Panc1 (cell line): ENCODE measurements at regions not wholly inside any gene's neighbourhood (a gene's known extent, or its start where the extent isn't known, plus 50 kb on each side); places are given as distances from the start of the nearest gene placed in this dataset.

Source experiments
- ATAC-seq: fragments of 200-7000 bp; cut with Tn5 transposase; 2 replicates; pipeline ENCODE4 v1.9.1; 2020; ENCODE audit warnings: mild to moderate bottlenecking, moderate library complexity
- BruUV-seq: library from RNA; stranded (reverse); fragments of 400-500 nt; replicated peaks from 2 replicates; lab custom pipeline; 2021; lab: Mats Ljungman, UMichigan
- CTCF ChIA-PET: fragments of 300-600 bp; sonication (Branson Sonifier 250); formaldehyde crosslinking; loops from one replicate; lab custom pipeline; 2022; ENCODE audit warnings: antibody characterized with exemption; lab: Charles Lee
- POLR2A ChIA-PET: fragments of 300-600 bp; sonication (Branson Sonifier 250); formaldehyde crosslinking; loops from one replicate; lab custom pipeline; 2022; ENCODE audit warnings: antibody characterized with exemption; lab: Charles Lee
- DNase-seq: peaks from one replicate; pipeline ENCODE4 v3.0.0-alpha.2; 2010; ENCODE audit warnings: low read depth, low spot score
- H3K27ac ChIP-seq: 2 replicates; pipeline ENCODE4 v1.5.1; 2011; ENCODE audit warnings: mild to moderate bottlenecking, low read length, inconsistent platforms
- H3K27me3 ChIP-seq: fragments of 200-500 bp; sonication (Bioruptor generic); 2 replicates; pipeline ENCODE4 v1.6.0; 2014; ENCODE audit warnings: low read length, inconsistent platforms; ENCODE audit not compliant: control insufficient read depth, insufficient read depth
- H3K36me3 ChIP-seq: fragments of 200-500 bp; sonication (Bioruptor generic); 2 replicates; pipeline ENCODE4 v1.5.1; 2014; ENCODE audit warnings: inconsistent platforms, mild to moderate bottlenecking, low read length, moderate library complexity; ENCODE audit not compliant: control insufficient read depth, insufficient read depth
- H3K4me1 ChIP-seq: 2 replicates; pipeline ENCODE4 v1.5.1; 2011; ENCODE audit warnings: inconsistent platforms, mild to moderate bottlenecking, low read length, moderate library complexity; ENCODE audit not compliant: control insufficient read depth, insufficient read depth
- H3K4me3 ChIP-seq, 2 experiments: 2 replicates each; pipeline ENCODE4 v1.5.1; 2011 to 2012; ENCODE audit warnings: low read depth in 2 of 2, low read length in 2 of 2, mild to moderate bottlenecking in 2 of 2, inconsistent platforms in 1 of 2, moderate library complexity in 1 of 2
- H3K9me3 ChIP-seq: fragments of 200-500 bp; sonication (Bioruptor generic); 2 replicates; pipeline ENCODE4 v1.5.1; 2014; ENCODE audit warnings: low read depth, mild to moderate bottlenecking, inconsistent platforms, low read length, moderate library complexity; ENCODE audit not compliant: control insufficient read depth, insufficient read depth
- CTCF ChIP-seq: fragments of 450-650 bp; IDR thresholded peaks from 2 replicates; pipeline ENCODE4 v1.5.1; 2017; ENCODE audit warnings: mild to moderate bottlenecking
- POLR2AphosphoS5 ChIP-seq: IDR thresholded peaks from 2 replicates; pipeline ENCODE4 v1.6.1; 2012; ENCODE audit warnings: mild to moderate bottlenecking, low read depth, low read length, moderate library complexity
- SIN3A ChIP-seq: IDR thresholded peaks from 2 replicates; pipeline ENCODE4 v1.6.1; 2012; ENCODE audit warnings: low read depth, mild to moderate bottlenecking, low read length, moderate library complexity, borderline replicate concordance; ENCODE audit not compliant: insufficient read depth
- TCF7L2 ChIP-seq: IDR thresholded peaks from 2 replicates; pipeline ENCODE4 v1.6.1; 2011; ENCODE audit warnings: mild to moderate bottlenecking, low read depth, low read length, inconsistent platforms
- in situ Hi-C: cut with HindIII; loops from 2 replicates; pipeline ENCODE4 v1.10.0; 2016; ENCODE audit warnings: low sequenced_read_pairs, low pct_unique_long_range_greater_than_20kb
- intact Hi-C: fragments of 100-400 bp; cut with micrococcal nuclease; formaldehyde crosslinking; loops from one replicate; pipeline ENCODE4 v1.10.0; 2022; ENCODE audit not compliant: unreplicated experiment
- TF ChIP-seq, protein P1 (sequence below), 2 experiments: IDR thresholded peaks; 2 replicates each; pipeline ENCODE4 v1.6.1; 2011 to 2012; ENCODE audit warnings: low read depth in 2 of 2, control low read depth in 1 of 2, low read length in 1 of 2, mild to moderate bottlenecking in 1 of 2, moderate library complexity in 1 of 2; ENCODE audit not compliant: insufficient read depth in 1 of 2

DNA sequence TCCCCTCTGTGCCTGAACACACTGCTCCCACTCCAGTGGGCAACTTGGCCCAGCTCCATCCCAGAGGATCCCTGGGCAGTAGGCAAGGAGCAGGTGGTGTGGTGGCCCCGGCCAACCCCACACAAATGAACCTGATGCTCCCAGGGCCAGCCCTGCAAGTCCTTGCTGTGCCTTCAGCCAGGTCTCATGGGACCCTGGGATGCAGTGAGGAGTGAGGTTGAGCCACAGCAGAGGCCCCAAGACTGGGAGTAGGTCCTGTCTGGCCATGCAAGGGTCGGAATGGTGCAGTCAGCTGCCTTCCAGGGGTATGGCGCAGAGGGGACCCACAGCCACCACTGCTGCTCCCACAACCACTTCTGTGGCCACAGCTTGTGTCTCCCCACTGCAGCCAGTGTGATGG is 234.5 kb upstream of the DKK2 start:
- H3K27me3 ChIP-seq, result no peaks in the 10 kb centered on the region
- H3K27ac ChIP-seq, result no peak overlapping the region
- TF ChIP-seq SIN3A (no peak), POLR2AphosphoS5 (no peak), TCF7L2 (no peak), CTCF (no peak)
- TF ChIP-seq, protein P1, sequence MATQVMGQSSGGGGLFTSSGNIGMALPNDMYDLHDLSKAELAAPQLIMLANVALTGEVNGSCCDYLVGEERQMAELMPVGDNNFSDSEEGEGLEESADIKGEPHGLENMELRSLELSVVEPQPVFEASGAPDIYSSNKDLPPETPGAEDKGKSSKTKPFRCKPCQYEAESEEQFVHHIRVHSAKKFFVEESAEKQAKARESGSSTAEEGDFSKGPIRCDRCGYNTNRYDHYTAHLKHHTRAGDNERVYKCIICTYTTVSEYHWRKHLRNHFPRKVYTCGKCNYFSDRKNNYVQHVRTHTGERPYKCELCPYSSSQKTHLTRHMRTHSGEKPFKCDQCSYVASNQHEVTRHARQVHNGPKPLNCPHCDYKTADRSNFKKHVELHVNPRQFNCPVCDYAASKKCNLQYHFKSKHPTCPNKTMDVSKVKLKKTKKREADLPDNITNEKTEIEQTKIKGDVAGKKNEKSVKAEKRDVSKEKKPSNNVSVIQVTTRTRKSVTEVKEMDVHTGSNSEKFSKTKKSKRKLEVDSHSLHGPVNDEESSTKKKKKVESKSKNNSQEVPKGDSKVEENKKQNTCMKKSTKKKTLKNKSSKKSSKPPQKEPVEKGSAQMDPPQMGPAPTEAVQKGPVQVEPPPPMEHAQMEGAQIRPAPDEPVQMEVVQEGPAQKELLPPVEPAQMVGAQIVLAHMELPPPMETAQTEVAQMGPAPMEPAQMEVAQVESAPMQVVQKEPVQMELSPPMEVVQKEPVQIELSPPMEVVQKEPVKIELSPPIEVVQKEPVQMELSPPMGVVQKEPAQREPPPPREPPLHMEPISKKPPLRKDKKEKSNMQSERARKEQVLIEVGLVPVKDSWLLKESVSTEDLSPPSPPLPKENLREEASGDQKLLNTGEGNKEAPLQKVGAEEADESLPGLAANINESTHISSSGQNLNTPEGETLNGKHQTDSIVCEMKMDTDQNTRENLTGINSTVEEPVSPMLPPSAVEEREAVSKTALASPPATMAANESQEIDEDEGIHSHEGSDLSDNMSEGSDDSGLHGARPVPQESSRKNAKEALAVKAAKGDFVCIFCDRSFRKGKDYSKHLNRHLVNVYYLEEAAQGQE (IDR thresholded peaks at IDR 0.05; ENCODE audit: insufficient read depth in 1 of 2, low read depth in 2 of 2, low read length in 1 of 2), result no peak
- intact Hi-C loops (no loop called here), in situ Hi-C loops (no loop called here)
- H3K36me3 ChIP-seq, result no peaks in the 10 kb centered on the region
- no peak overlapping the region for H3K4me3 ChIP-seq
- ChIA-PET CTCF (no interaction called here), POLR2A (no interaction called here)
- no TSS peak for BruUV-seq
- H3K9me3 ChIP-seq, result no peaks in the 10 kb centered on the region
- ATAC-seq, result no peak
- no peaks in the 10 kb centered on the region for H3K4me1 ChIP-seq
- DNase-seq, result no peak

DNA sequence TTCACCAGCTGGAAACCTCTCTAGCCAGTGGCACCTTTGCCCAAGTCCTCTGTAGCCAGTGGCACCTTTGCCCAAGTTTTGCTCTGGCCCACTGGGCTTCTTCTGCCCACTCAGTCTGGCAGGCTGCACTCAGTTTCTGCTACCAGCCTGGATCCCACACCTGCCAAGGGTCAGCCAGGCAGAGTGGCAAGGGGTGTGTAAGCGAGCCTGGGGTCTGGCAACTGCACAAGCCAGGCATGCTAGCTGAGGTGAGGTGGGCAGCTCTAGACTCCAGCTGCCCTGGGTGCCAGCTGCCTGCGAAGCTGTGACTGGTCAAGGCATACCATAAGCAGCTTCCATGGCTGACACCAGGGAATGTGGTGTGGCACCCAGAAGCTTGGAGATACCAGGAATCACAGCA is 233.1 kb upstream of the DKK2 start:
- no peaks in the 10 kb centered on the region for H3K27me3 ChIP-seq
- no peak overlapping the region for H3K4me3 ChIP-seq
- DNase-seq (no peak), ATAC-seq (no peak)
- no peaks in the 10 kb centered on the region for H3K4me1 ChIP-seq
- ChIA-PET POLR2A (no interaction called here), CTCF (no interaction called here)
- intact Hi-C loops, result no loop called here
- in situ Hi-C loops, result no loop called here
- H3K9me3 ChIP-seq, result no peaks in the 10 kb centered on the region
- H3K27ac ChIP-seq, result no peak overlapping the region
- no TSS peak for BruUV-seq
- TF ChIP-seq, protein P1 (IDR thresholded peaks at IDR 0.05; ENCODE audit: insufficient read depth in 1 of 2, low read depth in 2 of 2, low read length in 1 of 2), result no peak
- no peak for TF ChIP-seq TCF7L2
- no peak for TF ChIP-seq CTCF
- TF ChIP-seq SIN3A, result no peak
- TF ChIP-seq POLR2AphosphoS5, result no peak
- no peaks in the 10 kb centered on the region for H3K36me3 ChIP-seq
